Coronary artery (tissue), 2 donors: ENCODE measurements at regions not wholly inside any gene's neighbourhood (a gene's known extent, or its start where the extent isn't known, plus 50 kb on each side); places are given as distances from the start of the nearest gene placed in this dataset.

Experiments
- DNase-seq: peaks from one replicate; pipeline ENCODE4 v3.0.0-alpha.2; 2017; ENCODE audit warnings: low spot score
- H3K27ac ChIP-seq, 2 donors: fragments of 200-600 bp; sonication (generic); one replicate each; pipeline ENCODE4 v1.5.1; 2016 to 2019
- H3K4me3 ChIP-seq: fragments of 200-600 bp; sonication (generic); 2 replicates; pipeline ENCODE4 v1.5.1; 2016; ENCODE audit warnings: mild to moderate bottlenecking, moderate library complexity
- TF ChIP-seq, protein P1 (sequence below): fragments of 200-600 bp; sonication (generic); IDR thresholded peaks from one replicate; pipeline ENCODE4 v1.5.1; 2019; ENCODE audit warnings: antibody characterized with exemption

DNA sequence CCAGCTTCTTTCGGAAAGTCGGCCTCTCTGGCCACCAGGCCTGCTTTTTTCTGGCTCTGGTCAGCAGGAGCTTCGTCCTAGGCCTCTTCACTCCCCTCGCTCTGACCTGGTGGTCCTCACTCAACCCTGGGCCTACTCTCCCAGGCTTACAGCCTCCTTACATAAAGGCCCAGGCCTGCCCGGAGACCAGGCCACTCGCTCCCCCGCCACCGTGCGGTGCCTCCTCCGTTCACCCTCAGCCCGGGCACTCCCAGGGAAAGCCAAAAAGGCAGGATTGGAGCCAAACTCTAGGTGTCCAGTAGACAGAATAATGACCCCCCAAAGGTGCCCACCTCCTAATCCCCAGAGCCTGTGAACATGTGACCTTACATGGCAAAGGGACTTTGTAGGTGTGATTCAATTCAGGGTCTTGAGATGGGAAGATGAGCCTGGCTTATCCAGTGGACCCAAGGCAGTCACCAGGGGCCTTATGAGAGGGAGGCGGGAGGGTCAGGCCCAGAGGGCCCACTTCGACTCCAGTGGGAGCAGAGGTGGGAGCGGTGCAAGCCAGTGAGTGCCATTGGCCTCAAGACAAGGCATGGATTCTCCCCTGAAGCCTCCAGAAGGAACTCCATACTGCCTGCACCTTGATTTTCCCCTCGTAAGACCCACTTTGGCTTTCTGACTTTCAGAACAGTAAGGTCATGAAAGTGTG, 118.6 kb upstream of the PTPN1 start:
- Histone ChIP-seq H3K4me3 (no peak overlapping the region), H3K27ac (peak overlapping the region; percentile 54 to 95)
- DNase-seq: no peak
- TF ChIP-seq, protein P1, sequence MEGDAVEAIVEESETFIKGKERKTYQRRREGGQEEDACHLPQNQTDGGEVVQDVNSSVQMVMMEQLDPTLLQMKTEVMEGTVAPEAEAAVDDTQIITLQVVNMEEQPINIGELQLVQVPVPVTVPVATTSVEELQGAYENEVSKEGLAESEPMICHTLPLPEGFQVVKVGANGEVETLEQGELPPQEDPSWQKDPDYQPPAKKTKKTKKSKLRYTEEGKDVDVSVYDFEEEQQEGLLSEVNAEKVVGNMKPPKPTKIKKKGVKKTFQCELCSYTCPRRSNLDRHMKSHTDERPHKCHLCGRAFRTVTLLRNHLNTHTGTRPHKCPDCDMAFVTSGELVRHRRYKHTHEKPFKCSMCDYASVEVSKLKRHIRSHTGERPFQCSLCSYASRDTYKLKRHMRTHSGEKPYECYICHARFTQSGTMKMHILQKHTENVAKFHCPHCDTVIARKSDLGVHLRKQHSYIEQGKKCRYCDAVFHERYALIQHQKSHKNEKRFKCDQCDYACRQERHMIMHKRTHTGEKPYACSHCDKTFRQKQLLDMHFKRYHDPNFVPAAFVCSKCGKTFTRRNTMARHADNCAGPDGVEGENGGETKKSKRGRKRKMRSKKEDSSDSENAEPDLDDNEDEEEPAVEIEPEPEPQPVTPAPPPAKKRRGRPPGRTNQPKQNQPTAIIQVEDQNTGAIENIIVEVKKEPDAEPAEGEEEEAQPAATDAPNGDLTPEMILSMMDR: no peak

DNA sequence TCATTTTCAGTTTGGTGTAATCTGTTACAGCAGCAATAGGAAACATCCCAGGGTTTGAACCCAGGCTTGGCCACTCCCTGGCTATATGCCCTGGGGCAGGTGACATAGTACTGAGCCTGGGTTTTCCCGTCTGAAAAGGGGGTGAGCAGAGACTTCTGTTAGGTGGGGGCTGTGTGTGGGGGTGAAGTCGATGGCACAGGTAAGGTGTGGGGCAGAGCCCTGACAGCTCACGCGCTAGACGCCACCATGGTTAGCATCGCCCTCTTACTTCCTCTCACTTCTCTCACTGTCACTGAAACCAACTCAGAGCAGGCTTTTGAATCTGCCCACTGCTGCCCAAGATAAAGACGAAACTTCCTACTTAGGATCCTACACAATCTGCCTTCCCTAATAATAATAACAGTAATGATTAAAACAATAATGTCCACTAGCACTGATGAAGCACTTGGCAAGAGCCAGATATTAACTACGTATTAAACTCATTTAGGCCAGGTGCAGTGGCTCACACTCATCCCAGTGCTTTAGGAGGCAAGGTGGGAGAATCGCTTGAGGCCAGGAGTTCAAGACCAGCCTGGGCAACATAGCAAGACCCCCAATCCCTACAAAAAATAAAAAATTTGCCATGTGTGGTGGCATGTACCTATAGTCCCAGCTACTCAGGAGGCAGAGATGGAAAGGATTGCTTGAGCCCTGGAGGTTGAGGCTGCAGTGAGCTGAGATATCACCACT, 117.9 kb upstream of the PTPN1 start:
- Histone ChIP-seq H3K4me3 (no peak overlapping the region), H3K27ac (peak overlapping the region; percentile 54 to 95)
- no peak for DNase-seq
- TF ChIP-seq, protein P1: no peak

DNA sequence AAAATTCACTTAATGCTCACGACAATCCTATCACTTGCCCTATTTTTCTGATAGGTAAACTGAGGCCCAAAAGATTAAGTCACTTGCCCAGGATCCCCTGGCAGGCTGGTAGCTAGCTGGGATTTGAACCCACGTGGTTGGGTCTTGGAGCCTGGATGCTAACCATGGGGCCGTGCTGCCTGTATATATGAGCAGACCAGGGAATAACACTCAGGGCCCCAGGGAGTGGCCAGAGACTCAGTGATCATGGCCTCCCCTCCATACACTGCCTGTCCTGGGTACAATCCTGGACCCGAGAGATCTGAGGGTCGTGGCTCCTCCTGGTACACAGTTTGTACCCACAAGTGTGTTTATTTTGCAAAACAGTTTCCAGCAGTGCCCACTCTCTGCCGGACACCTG, 116.9 kb upstream of the PTPN1 start:
- no peak for DNase-seq
- peak overlapping the region; percentile 95 to 98 for H3K27ac ChIP-seq
- no peak overlapping the region for H3K4me3 ChIP-seq
- TF ChIP-seq, protein P1: no peak

DNA sequence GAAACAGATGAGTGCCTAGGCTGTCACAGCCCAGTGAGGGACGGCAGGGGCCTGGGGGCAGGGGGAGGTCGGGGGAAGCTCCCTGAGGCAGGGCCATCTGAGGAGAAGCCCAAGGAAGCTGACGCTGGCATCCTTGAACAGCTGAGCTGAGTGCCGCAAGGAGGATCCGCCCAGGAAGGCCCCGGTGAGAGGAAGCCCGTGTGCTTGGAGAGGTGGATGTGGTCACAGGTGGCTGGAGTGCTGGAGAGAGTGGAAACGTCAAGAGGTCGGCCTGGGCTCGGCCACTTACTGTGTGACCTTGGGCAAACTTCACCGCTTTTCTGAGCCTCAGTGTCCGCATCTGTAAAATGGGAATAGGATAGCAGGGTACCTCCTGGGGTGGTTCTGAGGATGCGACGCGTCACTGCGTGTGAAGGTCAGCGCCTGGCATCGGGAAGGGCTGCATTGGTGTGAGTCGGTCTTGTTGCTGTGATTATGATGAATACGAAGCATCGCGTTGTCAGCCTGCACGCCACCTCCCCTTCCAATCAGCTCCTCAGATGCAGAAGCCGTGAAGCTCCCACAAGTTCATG, 116.1 kb upstream of the PTPN1 start:
- Histone ChIP-seq H3K27ac (peak overlapping the region; percentile 95 to 98), H3K4me3 (no peak overlapping the region)
- no peak for DNase-seq
- TF ChIP-seq, protein P1: no peak

DNA sequence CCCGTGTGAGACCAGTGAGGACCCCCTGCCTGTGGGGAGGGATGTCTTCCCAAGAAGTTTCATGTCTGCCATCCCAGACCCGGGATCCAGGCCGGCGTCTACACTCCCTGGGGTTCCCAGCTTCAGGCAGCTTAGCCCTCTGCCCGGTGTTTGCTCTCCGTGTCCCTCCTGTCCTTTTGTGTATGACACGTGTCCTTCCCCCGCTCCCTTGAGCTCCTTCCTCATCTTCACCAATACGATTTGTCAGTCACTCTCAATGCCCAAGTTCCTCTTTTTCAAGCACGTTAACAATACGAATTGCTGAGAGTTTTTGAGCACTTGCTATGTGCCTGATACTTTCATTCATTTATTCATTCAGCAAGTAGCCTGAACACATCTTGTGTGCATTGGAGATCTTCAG, 115.6 kb upstream of the PTPN1 start:
- peak overlapping the region; percentile 95 to 98 for H3K27ac ChIP-seq
- no peak overlapping the region for H3K4me3 ChIP-seq
- DNase-seq: no peak
- TF ChIP-seq, protein P1: no peak

DNA sequence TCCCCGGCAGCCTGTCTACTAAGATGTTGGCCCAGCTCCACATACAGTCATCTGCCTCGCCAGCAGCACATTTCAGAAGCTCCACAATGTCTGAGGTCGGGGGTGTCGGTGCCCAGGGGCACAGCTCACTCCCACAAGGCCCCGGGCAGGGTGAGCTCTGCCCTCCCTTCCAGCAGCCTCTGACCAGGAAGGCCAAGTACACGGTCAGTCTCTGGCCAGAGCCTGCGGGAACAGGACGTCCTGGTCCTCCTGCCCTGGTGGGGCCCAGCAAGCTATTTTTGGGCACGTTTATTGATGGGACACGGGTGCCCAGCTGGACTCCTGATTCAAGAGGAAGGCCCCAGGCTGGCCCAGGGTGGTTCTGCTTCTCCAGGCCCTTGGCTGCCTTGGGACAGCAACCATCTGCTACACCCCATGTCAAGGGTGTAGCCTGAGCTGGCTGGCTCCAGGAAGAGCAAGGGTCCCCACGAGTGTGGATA, 114.9 kb upstream of the PTPN1 start:
- TF ChIP-seq, protein P1: no peak
- H3K4me3 ChIP-seq: no peak overlapping the region
- peak overlapping the region; percentile 95 to 98 for H3K27ac ChIP-seq
- DNase-seq: peak; percentile 99
